Kidney epithelial cell (primary cell): ENCODE measurements at regions not wholly inside any gene's neighbourhood (a gene's known extent, or its start where the extent isn't known, plus 50 kb on each side); places are given as distances from the start of the nearest gene placed in this dataset.

Experiments
- DNase-seq: peaks from one replicate; pipeline ENCODE4 v3.0.0-alpha.2; 2010; ENCODE audit warnings: low read depth
- H3K27me3 ChIP-seq: 2 replicates; pipeline ENCODE4 v1.6.0; 2011; ENCODE audit warnings: low read length; ENCODE audit not compliant: control insufficient read depth, insufficient read depth
- H3K36me3 ChIP-seq: 2 replicates; pipeline ENCODE4 v1.5.1; 2011; ENCODE audit warnings: low read length; ENCODE audit not compliant: control insufficient read depth, insufficient read depth
- H3K4me3 ChIP-seq: 2 replicates; pipeline ENCODE4 v1.5.1; 2011; ENCODE audit warnings: low read depth, mild to moderate bottlenecking, control low read depth, low read length
- CTCF ChIP-seq: IDR thresholded peaks from 2 replicates; pipeline ENCODE4 v1.5.1; 2011; ENCODE audit warnings: mild to moderate bottlenecking, moderate library complexity, low read length, control low read depth, inconsistent platforms; ENCODE audit not compliant: insufficient read depth, poor library complexity, severe bottlenecking

- no peak for TF ChIP-seq CTCF
- DNase-seq: no peak
- Histone ChIP-seq H3K4me3 (no peak overlapping the region), H3K36me3 (no peaks in the 10 kb centered on the region), H3K27me3 (no peaks in the 10 kb centered on the region)
Observed at GRCh38 chr1:75992312-75992711, 60.1 kb upstream of the ASB17 start.

- no peak for DNase-seq
- H3K4me3 ChIP-seq: no peak overlapping the region
- no peaks in the 10 kb centered on the region for H3K27me3 ChIP-seq
- no peaks in the 10 kb centered on the region for H3K36me3 ChIP-seq
- TF ChIP-seq CTCF: no peak
Observed at GRCh38 chr1:75993661-75994060, 61.5 kb upstream of the ASB17 start.

GRCh38 chr1:75996196-75996595 is 64.0 kb upstream of the ASB17 start:
- H3K36me3 ChIP-seq: no peaks in the 10 kb centered on the region
- H3K4me3 ChIP-seq: no peak overlapping the region
- no peaks in the 10 kb centered on the region for H3K27me3 ChIP-seq
- peak; percentile 37 for DNase-seq
- TF ChIP-seq CTCF: no peak

GRCh38 chr1:75999034-75999433 is 66.8 kb upstream of the ASB17 start:
- no peak for TF ChIP-seq CTCF
- Histone ChIP-seq H3K4me3 (no peak overlapping the region), H3K27me3 (no peaks in the 10 kb centered on the region), H3K36me3 (no peaks in the 10 kb centered on the region)
- DNase-seq: no peak

- no peak for TF ChIP-seq CTCF
- no peak overlapping the region for H3K4me3 ChIP-seq
- no peak for DNase-seq
- H3K36me3 ChIP-seq: no peaks in the 10 kb centered on the region
- H3K27me3 ChIP-seq: no peaks in the 10 kb centered on the region
Observed at GRCh38 chr1:76003946-76004345, 70.6 kb upstream of the ST6GALNAC3 start.

- no peak for TF ChIP-seq CTCF
- H3K4me3 ChIP-seq: no peak overlapping the region
Observed at GRCh38 chr1:76005765-76006164, 68.8 kb upstream of the ST6GALNAC3 start.

More at GRCh38 chr1:76005765-76006164, 68.8 kb upstream of the ST6GALNAC3 start:
- Histone ChIP-seq H3K27me3 (no peaks in the 10 kb centered on the region), H3K36me3 (no peaks in the 10 kb centered on the region)
- DNase-seq: no peak
